ENCODE measurements at regions not wholly inside any gene's neighbourhood (a gene's known extent, or its start where the extent isn't known, plus 50 kb on each side); places are given as distances from the start of the nearest gene placed in this dataset.

GRCh38 chr9:107605041-107605440 is 115.5 kb upstream of the KLF4 start:
- no peak for DNase-seq
- Mint-ChIP-seq H3K4me3 (no peak overlapping the region), H3K27me3 (no peaks in the 10 kb centered on the region), H3K4me1 (no peaks in the 10 kb centered on the region), H3K9me3 (no peaks in the 10 kb centered on the region), H3K36me3 (ENCODE audit: low read depth) (no peaks in the 10 kb centered on the region), H3K27ac (no peak overlapping the region)
- TF ChIP-seq CTCF (IDR thresholded peaks at IDR 0.05) = no peak
- ChIA-PET POLR2A (no interaction called here), CTCF (no interaction called here)
- ATAC-seq (ENCODE audit: low read depth) = no peak
- intact Hi-C loops (cut with micrococcal nuclease) = no loop called here

GRCh38 chr9:107603281-107603680 is 113.7 kb upstream of the KLF4 start:
- CTCF ChIA-PET = no interaction called here
- intact Hi-C loops (cut with micrococcal nuclease) = no loop called here
- ATAC-seq (ENCODE audit: low read depth) (no peak), DNase-seq (no peak)
- no peak overlapping the region for H3K4me3 Mint-ChIP-seq
- POLR2A ChIA-PET = no interaction called here
- no peaks in the 10 kb centered on the region for H3K4me1 Mint-ChIP-seq
- no peak overlapping the region for H3K27ac Mint-ChIP-seq
- no peaks in the 10 kb centered on the region for H3K9me3 Mint-ChIP-seq
- H3K27me3 Mint-ChIP-seq = no peaks in the 10 kb centered on the region
- no peak for TF ChIP-seq CTCF (IDR thresholded peaks at IDR 0.05)
- H3K36me3 Mint-ChIP-seq (ENCODE audit: low read depth) = no peaks in the 10 kb centered on the region

GRCh38 chr9:107600060-107600573 is 110.5 kb upstream of the KLF4 start:
- ChIA-PET CTCF (no interaction called here), POLR2A (no interaction called here)
- Mint-ChIP-seq H3K27ac (no peak overlapping the region), H3K36me3 (ENCODE audit: low read depth) (no peaks in the 10 kb centered on the region), H3K4me3 (no peak overlapping the region), H3K9me3 (no peaks in the 10 kb centered on the region), H3K27me3 (peaks cover 2% of the 10 kb centered on the region), H3K4me1 (no peaks in the 10 kb centered on the region)
- DNase-seq (no peak), ATAC-seq (ENCODE audit: low read depth) (no peak)
- no peak for TF ChIP-seq CTCF (IDR thresholded peaks at IDR 0.05)
- intact Hi-C loops (cut with micrococcal nuclease) = no loop called here

- intact Hi-C loops (cut with micrococcal nuclease) = no loop called here
- Mint-ChIP-seq H3K4me1 (no peaks in the 10 kb centered on the region), H3K4me3 (no peak overlapping the region), H3K9me3 (no peaks in the 10 kb centered on the region), H3K36me3 (ENCODE audit: low read depth) (no peaks in the 10 kb centered on the region), H3K27ac (no peak overlapping the region), H3K27me3 (peaks cover 2% of the 10 kb centered on the region)
- no peak for TF ChIP-seq CTCF (IDR thresholded peaks at IDR 0.05)
- ATAC-seq (ENCODE audit: low read depth) = no peak
- DNase-seq = no peak
- CTCF ChIA-PET = no interaction called here
- POLR2A ChIA-PET = no interaction called here
These were observed 108.2 kb upstream of the KLF4 start for GRCh38 chr9:107597743-107598217.

- no peak for DNase-seq
- Mint-ChIP-seq H3K4me3 (no peak overlapping the region), H3K27ac (no peak overlapping the region), H3K36me3 (ENCODE audit: low read depth) (no peaks in the 10 kb centered on the region), H3K4me1 (no peaks in the 10 kb centered on the region), H3K9me3 (no peaks in the 10 kb centered on the region), H3K27me3 (peaks cover 2% of the 10 kb centered on the region)
- ChIA-PET CTCF (no interaction called here), POLR2A (no interaction called here)
- ATAC-seq (ENCODE audit: low read depth) = no peak
- TF ChIP-seq CTCF (IDR thresholded peaks at IDR 0.05) = no peak
- intact Hi-C loops (cut with micrococcal nuclease) = no loop called here
These were observed 105.5 kb upstream of the KLF4 start for GRCh38 chr9:107594908-107595530.
